PC-3 (cell line): ENCODE measurements at regions not wholly inside any gene's neighbourhood (a gene's known extent, or its start where the extent isn't known, plus 50 kb on each side); places are given as distances from the start of the nearest gene placed in this dataset.

Source experiments
- ATAC-seq: fragments of 200-7000 bp; cut with Tn5 transposase; 2 replicates; pipeline ENCODE4 v1.9.1; 2020; ENCODE audit warnings: mild to moderate bottlenecking, moderate library complexity
- BruUV-seq: library from RNA; stranded (reverse); fragments of 400-500 nt; replicated peaks from 2 replicates; lab custom pipeline; 2021; lab: Mats Ljungman, UMichigan
- CTCF ChIA-PET: fragments of 300-600 bp; sonication (Branson Sonifier 250); formaldehyde crosslinking; loops from one replicate; lab custom pipeline; 2022; ENCODE audit warnings: antibody characterized with exemption; lab: Charles Lee
- POLR2A ChIA-PET: fragments of 300-600 bp; sonication (Branson Sonifier 250); formaldehyde crosslinking; loops from one replicate; lab custom pipeline; 2022; ENCODE audit warnings: antibody characterized with exemption; ENCODE audit not compliant: unreplicated experiment; lab: Charles Lee
- DNase-seq: peaks from one replicate; pipeline ENCODE4 v3.0.0-alpha.2; 2015
- H2AFZ ChIP-seq: fragments of 300-600 bp; sonication (generic); 2 replicates; pipeline ENCODE4 v1.6.0; 2016; ENCODE audit warnings: antibody characterized with exemption, low read length
- H3F3A ChIP-seq: fragments of 300-600 bp; sonication (generic); one replicate; pipeline ENCODE4 v1.6.0; 2017; ENCODE audit warnings: antibody characterized with exemption, low read length, control low read depth, mild to moderate bottlenecking; ENCODE audit not compliant: unreplicated experiment
- H3K27ac ChIP-seq: fragments of 300-600 bp; sonication (generic); 2 replicates; pipeline ENCODE4 v1.5.1; 2016; ENCODE audit warnings: mild to moderate bottlenecking, low read length
- H3K27me3 ChIP-seq: fragments of 300-600 bp; sonication (generic); 2 replicates; pipeline ENCODE4 v1.6.1; 2016; ENCODE audit warnings: low read length, mixed read lengths
- H3K36me3 ChIP-seq: fragments of 300-600 bp; sonication (generic); 2 replicates; pipeline ENCODE4 v1.6.1; 2016; ENCODE audit warnings: low read depth, mixed run types, low read length, mixed read lengths
- H3K4me1 ChIP-seq: fragments of 300-600 bp; sonication (generic); 2 replicates; pipeline ENCODE4 v1.5.1; 2016; ENCODE audit warnings: low read length; ENCODE audit not compliant: insufficient read depth
- H3K4me2 ChIP-seq: fragments of 300-600 bp; sonication (generic); 2 replicates; pipeline ENCODE4 v1.6.0; 2016; ENCODE audit warnings: low read length
- H3K4me3 ChIP-seq: fragments of 300-600 bp; sonication (generic); 2 replicates; pipeline ENCODE4 v1.5.1; 2016; ENCODE audit warnings: mild to moderate bottlenecking, low read length, mixed read lengths
- H3K79me2 ChIP-seq: fragments of 300-600 bp; sonication (generic); 2 replicates; pipeline ENCODE4 v1.6.1; 2017; ENCODE audit warnings: low read length, mixed read lengths
- H3K9ac ChIP-seq: fragments of 300-600 bp; sonication (generic); 2 replicates; pipeline ENCODE4 v1.6.0; 2016; ENCODE audit warnings: mild to moderate bottlenecking, low read length
- H3K9me2 ChIP-seq: fragments of 300-600 bp; sonication (generic); replicated peaks from 2 replicates; pipeline ENCODE4 v1.6.1; 2016; ENCODE audit warnings: mixed run types, low read length, mixed read lengths
- H3K9me3 ChIP-seq: fragments of 300-600 bp; sonication (generic); 2 replicates; pipeline ENCODE4 v1.6.1; 2016; ENCODE audit warnings: low read length, mixed read lengths
- H4K20me1 ChIP-seq: fragments of 300-600 bp; sonication (generic); 2 replicates; pipeline ENCODE4 v1.6.1; 2016; ENCODE audit warnings: low read length, mixed read lengths
- EZH2 ChIP-seq: fragments of 300-600 bp; sonication (generic); IDR thresholded peaks from one replicate; pipeline ENCODE4 v1.6.1; 2017; ENCODE audit warnings: antibody characterized with exemption, mild to moderate bottlenecking, low read length; ENCODE audit not compliant: unreplicated experiment
- EZH2phosphoT487 ChIP-seq: fragments of 300-600 bp; sonication (generic); IDR thresholded peaks from 2 replicates; pipeline ENCODE4 v1.6.1; 2018; ENCODE audit warnings: mild to moderate bottlenecking, antibody characterized with exemption, low read length, borderline replicate concordance
- intact Hi-C: fragments of 100-400 bp; cut with micrococcal nuclease; formaldehyde crosslinking; loops from 2 replicates; pipeline ENCODE4 v1.9.0; 2023
- TF ChIP-seq, protein P1 (sequence below): fragments of 300-600 bp; sonication (generic); conservative IDR thresholded peaks from 2 replicates; pipeline ENCODE4 v1.5.1; 2017; ENCODE audit warnings: antibody characterized with exemption, low read depth, mild to moderate bottlenecking, low read length

DNA sequence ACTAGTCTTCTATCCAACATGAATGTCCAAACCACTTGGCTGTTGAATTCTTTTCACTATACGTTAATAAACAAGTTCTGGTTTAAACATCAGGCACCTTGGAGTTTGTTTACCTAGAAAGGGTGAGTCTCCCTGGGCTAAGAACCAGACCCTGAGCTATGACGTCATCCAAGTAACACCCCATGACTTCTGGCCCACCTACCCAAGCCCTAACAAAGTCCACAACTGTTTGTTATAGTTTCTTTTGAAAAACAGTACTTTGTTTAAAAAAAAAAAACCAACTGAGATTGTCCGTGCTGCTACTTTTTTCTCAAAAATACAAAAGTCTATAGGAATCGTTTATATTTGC, 146.9 kb upstream of the BEND6 start:
- BruUV-seq: no TSS peak
- Histone ChIP-seq H3K27ac (peak overlapping the region; percentile 22), H2AFZ (no peak overlapping the region), H3K4me3 (no peak overlapping the region), H3K9ac (no peak overlapping the region), H3F3A (peaks cover 2% of the 10 kb centered on the region), H3K79me2 (peaks cover 57% of the 10 kb centered on the region), H3K27me3 (no peaks in the 10 kb centered on the region), H3K9me2 (no peaks in the 10 kb centered on the region), H3K36me3 (no peaks in the 10 kb centered on the region), H3K4me2 (peak overlapping the region; percentile 6; the same call in 1 of the 2 replicates), H3K9me3 (no peaks in the 10 kb centered on the region), H4K20me1 (no peaks in the 10 kb centered on the region), H3K4me1 (peaks cover 44% of the 10 kb centered on the region)
- CTCF ChIA-PET: no interaction called here
- ATAC-seq (no peak), DNase-seq (peak; percentile 43)
- TF ChIP-seq EZH2 (no peak), EZH2phosphoT487 (no peak)
- TF ChIP-seq, protein P1, sequence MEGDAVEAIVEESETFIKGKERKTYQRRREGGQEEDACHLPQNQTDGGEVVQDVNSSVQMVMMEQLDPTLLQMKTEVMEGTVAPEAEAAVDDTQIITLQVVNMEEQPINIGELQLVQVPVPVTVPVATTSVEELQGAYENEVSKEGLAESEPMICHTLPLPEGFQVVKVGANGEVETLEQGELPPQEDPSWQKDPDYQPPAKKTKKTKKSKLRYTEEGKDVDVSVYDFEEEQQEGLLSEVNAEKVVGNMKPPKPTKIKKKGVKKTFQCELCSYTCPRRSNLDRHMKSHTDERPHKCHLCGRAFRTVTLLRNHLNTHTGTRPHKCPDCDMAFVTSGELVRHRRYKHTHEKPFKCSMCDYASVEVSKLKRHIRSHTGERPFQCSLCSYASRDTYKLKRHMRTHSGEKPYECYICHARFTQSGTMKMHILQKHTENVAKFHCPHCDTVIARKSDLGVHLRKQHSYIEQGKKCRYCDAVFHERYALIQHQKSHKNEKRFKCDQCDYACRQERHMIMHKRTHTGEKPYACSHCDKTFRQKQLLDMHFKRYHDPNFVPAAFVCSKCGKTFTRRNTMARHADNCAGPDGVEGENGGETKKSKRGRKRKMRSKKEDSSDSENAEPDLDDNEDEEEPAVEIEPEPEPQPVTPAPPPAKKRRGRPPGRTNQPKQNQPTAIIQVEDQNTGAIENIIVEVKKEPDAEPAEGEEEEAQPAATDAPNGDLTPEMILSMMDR: no peak
- POLR2A ChIA-PET: interaction anchor here (0.6 kb wide), 1 partner anchor 189 kb away, joined by 5 read pairs; no protein-coding TSS in a partner anchor
- intact Hi-C loops: loop anchor here (5.0 kb wide), 1 partner anchor 34 kb away; no protein-coding TSS in a partner anchor

DNA sequence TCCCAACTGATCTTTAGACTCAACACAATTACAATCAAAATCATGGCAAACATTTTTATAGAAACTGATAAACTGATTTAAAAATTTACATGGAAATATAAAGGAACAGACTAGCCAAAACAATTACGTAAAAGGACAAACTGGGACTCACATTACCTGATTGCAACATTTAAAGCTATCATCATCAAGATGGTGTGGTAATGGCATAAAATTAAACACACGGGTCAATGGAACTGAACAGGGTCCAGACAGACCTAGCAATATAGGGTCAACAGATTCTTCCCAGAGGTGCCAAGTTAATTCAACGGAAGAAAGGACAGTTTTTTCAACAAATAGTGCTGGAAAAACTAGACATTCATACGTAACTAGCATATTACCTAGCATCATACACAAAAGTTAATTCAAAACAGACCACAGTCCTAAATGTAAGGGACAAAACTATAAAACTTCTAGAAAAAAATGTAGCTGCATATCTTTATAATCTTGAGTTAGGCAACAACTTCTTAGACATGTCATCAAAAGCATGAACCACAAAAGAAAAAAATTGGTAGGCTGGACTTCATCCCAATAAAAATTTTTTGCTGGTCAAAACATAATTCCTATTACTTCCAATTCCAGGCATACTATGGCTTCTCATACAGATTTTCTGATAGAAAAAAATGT, 147.4 kb upstream of the BEND6 start:
- Histone ChIP-seq H3K27ac (peak overlapping the region; percentile 22), H3K9me2 (no peaks in the 10 kb centered on the region), H4K20me1 (no peaks in the 10 kb centered on the region), H3F3A (peaks cover 4% of the 10 kb centered on the region), H3K4me2 (peak overlapping the region; percentile 6; the same call in 1 of the 2 replicates), H3K9me3 (no peaks in the 10 kb centered on the region), H3K79me2 (peaks cover 60% of the 10 kb centered on the region), H3K4me3 (no peak overlapping the region), H2AFZ (no peak overlapping the region), H3K27me3 (no peaks in the 10 kb centered on the region), H3K36me3 (no peaks in the 10 kb centered on the region), H3K4me1 (peaks cover 49% of the 10 kb centered on the region), H3K9ac (no peak overlapping the region)
- intact Hi-C loops: loop anchor here (5.0 kb wide), 1 partner anchor 35 kb away; no protein-coding TSS in a partner anchor
- ChIA-PET POLR2A (interaction anchor here (0.6 kb wide), 2 partner anchors 95 to 189 kb away, joined by 3 to 5 read pairs; no protein-coding TSS in a partner anchor), CTCF (no interaction called here)
- DNase-seq (no peak), ATAC-seq (no peak)
- BruUV-seq: no TSS peak
- TF ChIP-seq EZH2phosphoT487 (no peak), EZH2 (no peak)
- TF ChIP-seq, protein P1: no peak

DNA sequence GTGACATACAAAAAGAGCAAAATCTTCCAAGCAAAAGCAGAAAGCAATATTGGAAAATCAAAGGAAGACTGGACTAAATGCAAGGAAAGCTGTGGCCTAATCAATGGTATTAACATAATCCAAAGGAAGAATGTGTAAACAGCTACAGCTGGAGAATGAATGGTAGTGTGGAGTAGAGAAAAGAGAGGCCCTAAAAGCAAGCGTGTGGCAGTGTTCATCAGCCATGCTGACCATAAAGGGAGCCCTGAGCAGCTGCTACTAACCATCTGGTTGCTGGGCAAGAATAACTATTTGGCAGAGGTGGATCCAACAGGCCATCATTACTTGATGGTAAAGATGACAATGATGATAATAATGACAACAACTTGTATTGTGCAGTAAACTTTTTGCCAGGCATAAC, 148.5 kb upstream of the BEND6 start:
- no peak overlapping the region for H3K27ac ChIP-seq
- TF ChIP-seq, protein P1: no peak
- TF ChIP-seq EZH2: no peak
- no peak for TF ChIP-seq EZH2phosphoT487

More for the DNA sequence above, 148.5 kb upstream of the BEND6 start:
- Histone ChIP-seq H3K4me2 (no peak overlapping the region), H3K9me2 (no peaks in the 10 kb centered on the region), H3K4me3 (no peak overlapping the region), H3K36me3 (no peaks in the 10 kb centered on the region), H2AFZ (no peak overlapping the region), H3K27me3 (no peaks in the 10 kb centered on the region), H4K20me1 (no peaks in the 10 kb centered on the region), H3K9me3 (no peaks in the 10 kb centered on the region), H3K4me1 (peaks cover 58% of the 10 kb centered on the region), H3K9ac (no peak overlapping the region), H3F3A (peaks cover 4% of the 10 kb centered on the region), H3K79me2 (peaks cover 61% of the 10 kb centered on the region)
- intact Hi-C loops: loop anchor here (5.0 kb wide), 1 partner anchor 36 kb away; no protein-coding TSS in a partner anchor
- BruUV-seq: no TSS peak
- ATAC-seq: no peak
- CTCF ChIA-PET: no interaction called here
- POLR2A ChIA-PET: no interaction called here
- no peak for DNase-seq
